ENCODE measurements at regions not wholly inside any gene's neighbourhood (a gene's known extent, or its start where the extent isn't known, plus 50 kb on each side); places are given as distances from the start of the nearest gene placed in this dataset.

- no peak for DNase-seq
Measured at GRCh38 chr2:12269041-12269972, 447.4 kb upstream of the TRIB2 start.

- DNase-seq = no peak
Measured at GRCh38 chr2:12270876-12271588, 445.7 kb upstream of the TRIB2 start.

GRCh38 chr2:12271589-12271984, 445.1 kb upstream of the TRIB2 start:
- no peak for DNase-seq

GRCh38 chr2:12273111-12273510, 443.6 kb upstream of the TRIB2 start:
- no peak for DNase-seq

GRCh38 chr2:12274591-12274990, 442.1 kb upstream of the TRIB2 start:
- no peak for DNase-seq

GRCh38 chr2:12277241-12278034, 439.3 kb upstream of the TRIB2 start:
- no peak for DNase-seq

GRCh38 chr2:12278217-12278750, 438.5 kb upstream of the TRIB2 start:
- DNase-seq = no peak

DNA sequence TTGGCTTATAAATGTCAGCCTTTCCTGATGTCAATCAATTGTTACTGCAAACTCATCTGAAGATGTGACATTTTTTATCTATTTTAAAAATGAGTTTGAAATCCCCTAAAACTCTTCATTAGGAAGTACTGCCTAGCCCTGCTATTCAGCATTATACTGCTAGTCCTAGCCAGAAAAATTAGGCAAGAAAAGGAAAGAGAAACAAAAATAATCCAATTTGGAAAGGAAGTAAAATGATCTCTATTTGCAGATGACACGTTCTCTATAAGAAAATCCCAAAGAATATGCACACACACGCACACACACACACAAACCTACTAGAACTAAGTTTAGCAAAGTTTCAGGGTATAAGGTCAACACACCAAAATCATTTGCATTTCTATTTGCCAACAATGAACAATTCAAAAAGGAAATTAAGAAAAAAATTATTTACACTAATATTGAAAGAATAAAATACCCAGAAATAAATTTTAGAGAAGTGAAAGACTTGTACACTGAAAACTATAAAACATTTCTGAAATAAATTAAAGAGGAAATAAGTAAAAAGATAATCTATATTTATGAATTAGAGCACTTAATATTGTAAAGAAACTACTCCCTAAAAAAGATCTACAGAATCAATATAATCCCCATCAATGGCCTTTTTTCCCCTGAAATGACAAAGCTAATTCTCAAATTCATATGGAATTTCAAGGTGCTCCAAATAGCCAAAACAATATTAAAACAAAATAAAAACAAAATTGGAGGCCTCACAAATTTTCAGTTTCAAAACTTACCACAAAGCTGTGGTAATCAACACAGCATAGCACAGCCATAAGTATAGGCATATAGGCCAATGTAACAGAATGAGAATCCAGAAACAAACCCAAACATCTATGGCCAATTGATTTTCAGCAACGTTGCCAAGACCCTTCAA, 433.7 kb upstream of the TRIB2 start:
- DNase-seq = no peak

DNA sequence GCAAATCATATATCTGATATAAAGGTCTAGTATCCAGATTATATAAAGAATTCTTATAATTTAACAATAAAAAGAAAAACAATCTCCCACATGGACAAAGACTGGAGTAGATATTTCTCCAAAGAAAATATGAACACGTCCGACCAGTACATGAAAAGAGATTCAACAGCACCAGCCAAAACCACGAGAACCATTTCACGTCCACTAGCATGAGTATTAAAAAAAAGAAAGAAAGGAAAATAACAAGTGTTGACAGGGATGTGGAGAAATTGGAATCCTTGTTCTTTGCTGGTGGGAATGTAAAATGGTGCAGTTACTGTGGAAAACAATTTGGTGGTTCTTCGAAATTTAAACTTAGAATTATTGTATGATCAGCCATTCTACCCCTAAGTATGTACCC, 432.7 kb upstream of the TRIB2 start:
- no peak for DNase-seq

GRCh38 chr2:12284487-12284886, 432.2 kb upstream of the TRIB2 start:
- no peak for DNase-seq

DNA sequence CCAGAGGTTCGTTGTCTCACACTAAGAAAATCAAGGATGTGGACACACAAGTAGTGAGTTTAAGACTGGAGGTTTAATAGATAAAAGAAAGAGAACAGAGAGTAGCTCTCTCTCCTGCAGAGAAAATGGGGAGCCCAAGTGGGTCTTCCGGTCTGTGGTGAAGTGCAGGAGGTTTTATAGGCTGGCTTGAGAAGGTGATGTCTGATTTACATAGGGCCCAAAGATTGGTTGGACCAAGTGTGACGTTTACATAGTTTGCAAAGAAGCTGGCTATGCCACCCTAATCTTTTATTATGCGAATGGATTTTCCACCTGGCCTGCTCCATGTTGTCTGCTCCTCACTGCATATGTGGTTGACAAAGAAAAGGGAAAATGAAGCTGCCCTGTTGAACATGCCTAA, 430.4 kb upstream of the TRIB2 start:
- no peak for DNase-seq

DNA sequence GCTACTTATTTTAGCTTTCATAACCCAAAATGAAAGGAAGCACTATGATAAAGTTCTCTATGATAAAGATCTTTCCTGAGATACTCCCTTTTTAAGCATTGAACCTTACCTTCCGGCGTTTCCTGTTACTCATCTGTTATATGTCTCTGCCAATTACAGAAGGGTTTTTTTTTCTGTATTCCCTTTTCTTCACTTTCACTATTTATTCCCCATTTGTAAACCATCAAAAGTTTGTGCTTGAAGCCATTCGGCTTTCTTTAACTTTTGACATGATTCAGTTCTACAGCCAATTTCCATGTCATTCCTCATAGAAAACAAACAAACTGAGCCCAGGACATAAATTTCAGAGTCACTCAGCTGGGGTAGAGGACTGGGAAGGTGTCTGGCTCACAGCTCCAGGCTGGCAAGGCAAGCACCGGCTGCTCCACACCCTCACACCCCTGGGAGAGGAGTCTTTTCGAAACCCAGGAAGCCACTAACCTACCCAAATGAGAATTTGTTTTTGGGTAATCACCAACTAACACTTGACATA, 429.4 kb upstream of the TRIB2 start:
- no peak for DNase-seq

- DNase-seq = no peak
Measured at GRCh38 chr2:12288048-12288447, 428.7 kb upstream of the TRIB2 start.

DNA sequence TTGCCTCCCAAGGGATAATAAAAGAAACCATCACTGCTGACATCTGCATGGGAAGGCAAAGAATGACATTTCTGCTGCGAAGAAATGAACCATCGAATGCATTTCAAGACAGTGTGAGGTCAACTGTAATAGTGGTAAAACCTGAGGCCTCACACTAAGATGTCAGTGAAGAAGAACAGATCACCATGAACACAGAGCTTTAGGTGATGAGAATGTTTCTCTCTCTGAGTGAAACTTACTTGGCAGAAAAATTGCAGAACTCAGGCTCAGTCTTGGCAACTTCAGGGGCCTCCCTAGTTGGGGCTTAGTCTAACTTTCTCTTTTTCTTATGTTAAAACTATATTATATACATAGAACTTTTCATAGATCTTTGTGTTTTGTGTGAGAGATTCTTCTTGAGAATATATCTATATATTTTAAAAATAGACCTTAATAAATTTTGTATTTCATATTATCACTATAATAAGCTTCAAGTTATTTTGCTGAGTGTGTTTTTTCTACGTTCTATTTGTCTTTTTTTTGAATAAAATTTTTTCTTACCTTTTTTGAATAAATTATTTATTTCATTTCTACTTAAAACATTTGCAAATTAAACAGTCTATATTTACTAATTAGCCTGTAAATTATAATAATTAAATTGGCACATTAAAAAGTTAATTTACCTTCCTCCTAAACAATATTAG, 427.5 kb upstream of the TRIB2 start:
- DNase-seq = no peak

DNA sequence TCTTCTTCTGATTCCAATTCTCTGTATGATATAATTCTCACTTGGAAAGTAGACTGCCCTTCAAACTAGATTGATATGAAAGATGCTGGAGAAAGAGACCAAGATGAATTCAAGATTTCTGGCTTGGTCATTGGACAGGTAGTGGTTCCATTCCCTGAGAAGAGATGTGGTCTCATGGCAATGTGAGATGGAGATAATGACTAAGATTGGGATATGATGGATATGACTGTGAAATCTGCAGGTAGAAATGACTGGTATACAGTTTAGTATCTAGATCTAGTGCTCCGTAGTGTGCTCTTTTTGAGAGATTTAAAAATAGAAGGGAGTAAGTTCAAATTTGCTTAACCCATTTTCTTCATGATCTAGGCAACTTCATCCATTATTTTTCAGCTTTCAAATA, 425.4 kb upstream of the TRIB2 start:
- no peak for DNase-seq

GRCh38 chr2:12293874-12294273, 422.9 kb upstream of the TRIB2 start:
- no peak for DNase-seq

GRCh38 chr2:12295856-12296519, 420.7 kb upstream of the TRIB2 start:
- DNase-seq = no peak

DNA sequence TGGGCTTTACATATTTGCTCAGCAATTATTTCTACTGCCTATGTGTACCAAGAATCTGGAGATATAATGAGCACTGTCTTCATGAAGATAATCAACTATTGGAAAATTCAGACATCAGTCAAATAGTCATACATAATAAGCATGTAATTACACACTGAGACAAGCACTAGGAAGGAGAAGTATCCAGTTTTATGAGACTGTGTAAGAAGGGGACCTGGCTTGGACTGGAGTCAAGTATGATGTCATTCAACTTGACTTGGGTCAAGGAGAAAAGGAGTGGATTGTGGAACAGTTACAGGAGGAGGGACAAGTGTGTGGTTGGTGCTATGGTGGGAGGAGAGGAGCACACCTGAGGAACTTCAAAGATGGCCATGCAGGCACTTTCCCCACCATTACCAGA, 419.8 kb upstream of the TRIB2 start:
- DNase-seq = no peak

GRCh38 chr2:12298352-12298751, 418.4 kb upstream of the TRIB2 start:
- DNase-seq = no peak

GRCh38 chr2:12299431-12299830, 417.3 kb upstream of the TRIB2 start:
- no peak for DNase-seq

Measured in CD4-positive, alpha-beta T cell treated with Interleukin-15 for 1 hour (primary cell).